OCI-LY3 (cell line): ENCODE measurements at regions not wholly inside any gene's neighbourhood (a gene's known extent, or its start where the extent isn't known, plus 50 kb on each side); places are given as distances from the start of the nearest gene placed in this dataset.
"Not testable (repeated sequence)": the region's sequence is repeated elsewhere in the genome, so short reads cannot be mapped to it uniquely, and the experiment has no call there.

Source experiments
- H2AFZ ChIP-seq: fragments of 200-600, 300-600 bp; shearing (Covaris generic); 2 replicates; pipeline ENCODE4 v1.6.0; 2014; ENCODE audit warnings: antibody characterized with exemption, low read depth, low read length
- H3K27ac ChIP-seq: fragments of 200-600, 300-600 bp; sonication (generic); 2 replicates; pipeline ENCODE4 v1.5.1; 2014; ENCODE audit warnings: mild to moderate bottlenecking, low read length, moderate library complexity, mixed read lengths
- H3K27me3 ChIP-seq: fragments of 200-600, 300-600 bp; sonication (generic); 2 replicates; pipeline ENCODE4 v1.6.1; 2014; ENCODE audit warnings: low read depth, low read length, mixed read lengths
- H3K36me3 ChIP-seq: fragments of 200-600, 300-600 bp; sonication (generic); replicated peaks from 2 replicates; pipeline ENCODE3; 2014; ENCODE audit warnings: low read depth, low read length, mixed read lengths
- H3K4me1 ChIP-seq: fragments of 300-600, 200-600 bp; sonication (generic); 2 replicates; pipeline ENCODE4 v1.6.1; 2014; ENCODE audit warnings: low read length, mixed read lengths
- H3K4me2 ChIP-seq: fragments of 200-600, 300-600 bp; sonication (generic); 2 replicates; pipeline ENCODE4 v1.6.1; 2014; ENCODE audit warnings: low read length, mixed read lengths
- H3K4me3 ChIP-seq: fragments of 300-600, 200-600 bp; sonication (generic); 2 replicates; pipeline ENCODE4 v1.5.1; 2014; ENCODE audit warnings: antibody characterized with exemption, mild to moderate bottlenecking, low read length, moderate library complexity
- H3K79me2 ChIP-seq: fragments of 300-600, 200-600 bp; shearing (Covaris generic); 2 replicates; pipeline ENCODE4 v1.6.1; 2014; ENCODE audit warnings: mild to moderate bottlenecking, low read length, mixed read lengths
- H3K9ac ChIP-seq: fragments of 300-600, 200-600 bp; shearing (Covaris generic); 2 replicates; pipeline ENCODE4 v1.6.0; 2014; ENCODE audit warnings: mild to moderate bottlenecking, low read length, moderate library complexity
- H3K9me3 ChIP-seq: fragments of 200-600, 300-600 bp; shearing (Covaris generic); 2 replicates; pipeline ENCODE4 v1.6.1; 2014; ENCODE audit warnings: low read length, mixed read lengths; ENCODE audit not compliant: insufficient read depth
- H4K20me1 ChIP-seq: fragments of 200-600, 300-600 bp; sonication (generic); 2 replicates; pipeline ENCODE4 v1.6.1; 2016; ENCODE audit warnings: low read length, mixed read lengths; ENCODE audit not compliant: insufficient read depth
- CTCF ChIP-seq: fragments of 200-600, 300-600 bp; sonication (generic); IDR thresholded peaks from 2 replicates; pipeline ENCODE4 v1.5.1; 2014; ENCODE audit warnings: antibody characterized with exemption, low read length, low read depth
- EZH2phosphoT487 ChIP-seq: fragments of 200-600 bp; shearing (Covaris generic); IDR thresholded peaks from 2 replicates; pipeline ENCODE4 v1.6.1; 2018; ENCODE audit warnings: antibody characterized with exemption, mixed run types, low read depth

- no peaks in the 10 kb centered on the region for H4K20me1 ChIP-seq
- peaks cover 15% of the 10 kb centered on the region; the same call in 1 of the 2 replicates for H3K27me3 ChIP-seq
- TF ChIP-seq CTCF (no peak), EZH2phosphoT487 (no peak)
- no peaks in the 10 kb centered on the region for H3K4me1 ChIP-seq
- no peaks in the 10 kb centered on the region for H3K9me3 ChIP-seq
- no peak overlapping the region for H3K4me2 ChIP-seq
- H3K36me3 ChIP-seq = no peaks in the 10 kb centered on the region
- no peak overlapping the region for H2AFZ ChIP-seq
- H3K9ac ChIP-seq = no peak overlapping the region
- no peaks in the 10 kb centered on the region for H3K79me2 ChIP-seq
- H3K27ac ChIP-seq = no peak overlapping the region
- no peak overlapping the region for H3K4me3 ChIP-seq
These were observed 82.4 kb upstream of the SGCG start for GRCh38 chr13:23098161-23098907.

- Histone ChIP-seq H3K4me3 (no peak overlapping the region), H4K20me1 (no peaks in the 10 kb centered on the region), H3K36me3 (no peaks in the 10 kb centered on the region), H3K27me3 (no peaks in the 10 kb centered on the region), H3K4me2 (no peak overlapping the region), H3K9ac (no peak overlapping the region), H2AFZ (no peak overlapping the region), H3K4me1 (no peaks in the 10 kb centered on the region), H3K79me2 (no peaks in the 10 kb centered on the region), H3K27ac (no peak overlapping the region), H3K9me3 (no peaks in the 10 kb centered on the region)
- TF ChIP-seq CTCF (no peak), EZH2phosphoT487 (no peak)
These were observed 75.7 kb upstream of the SGCG start for GRCh38 chr13:23105051-23105450.

- no peaks in the 10 kb centered on the region for H3K4me1 ChIP-seq
- TF ChIP-seq CTCF = no peak
- TF ChIP-seq EZH2phosphoT487 = no peak
- no peaks in the 10 kb centered on the region for H3K9me3 ChIP-seq
- no peaks in the 10 kb centered on the region for H3K36me3 ChIP-seq
- H3K4me3 ChIP-seq = no peak overlapping the region
- H3K27me3 ChIP-seq = no peaks in the 10 kb centered on the region
- no peaks in the 10 kb centered on the region for H3K79me2 ChIP-seq
- H2AFZ ChIP-seq = no peak overlapping the region
- no peak overlapping the region for H3K4me2 ChIP-seq
- H3K27ac ChIP-seq = no peak overlapping the region
- no peak overlapping the region for H3K9ac ChIP-seq
- no peaks in the 10 kb centered on the region for H4K20me1 ChIP-seq
These were observed 73.1 kb upstream of the SGCG start for GRCh38 chr13:23107665-23108064.

- no peak overlapping the region for H2AFZ ChIP-seq
- no peaks in the 10 kb centered on the region for H3K36me3 ChIP-seq
- no peaks in the 10 kb centered on the region for H3K79me2 ChIP-seq
- no peak overlapping the region for H3K4me3 ChIP-seq
- H3K27ac ChIP-seq = no peak overlapping the region
- no peak overlapping the region for H3K9ac ChIP-seq
- no peaks in the 10 kb centered on the region for H3K27me3 ChIP-seq
- H3K4me1 ChIP-seq = no peaks in the 10 kb centered on the region
- H3K9me3 ChIP-seq = no peaks in the 10 kb centered on the region
- TF ChIP-seq CTCF (no peak), EZH2phosphoT487 (no peak)
- H3K4me2 ChIP-seq = no peak overlapping the region
- H4K20me1 ChIP-seq = no peaks in the 10 kb centered on the region
These were observed 61.6 kb upstream of the SGCG start for GRCh38 chr13:23119131-23119530.

GRCh38 chr13:23127540-23127939 lies 53.2 kb upstream of the SGCG start:
- H2AFZ ChIP-seq, H3K4me3 ChIP-seq, H3K9ac ChIP-seq, H3K27ac ChIP-seq, H3K36me3 ChIP-seq, H3K4me1 ChIP-seq, H3K4me2 ChIP-seq, H3K27me3 ChIP-seq, H3K79me2 ChIP-seq, H3K9me3 ChIP-seq, H4K20me1 ChIP-seq: not testable (repeated sequence)
